ENCODE measurements at regions not wholly inside any gene's neighbourhood (a gene's known extent, or its start where the extent isn't known, plus 50 kb on each side); places are given as distances from the start of the nearest gene placed in this dataset.

- TF ChIP-seq, protein P1, sequence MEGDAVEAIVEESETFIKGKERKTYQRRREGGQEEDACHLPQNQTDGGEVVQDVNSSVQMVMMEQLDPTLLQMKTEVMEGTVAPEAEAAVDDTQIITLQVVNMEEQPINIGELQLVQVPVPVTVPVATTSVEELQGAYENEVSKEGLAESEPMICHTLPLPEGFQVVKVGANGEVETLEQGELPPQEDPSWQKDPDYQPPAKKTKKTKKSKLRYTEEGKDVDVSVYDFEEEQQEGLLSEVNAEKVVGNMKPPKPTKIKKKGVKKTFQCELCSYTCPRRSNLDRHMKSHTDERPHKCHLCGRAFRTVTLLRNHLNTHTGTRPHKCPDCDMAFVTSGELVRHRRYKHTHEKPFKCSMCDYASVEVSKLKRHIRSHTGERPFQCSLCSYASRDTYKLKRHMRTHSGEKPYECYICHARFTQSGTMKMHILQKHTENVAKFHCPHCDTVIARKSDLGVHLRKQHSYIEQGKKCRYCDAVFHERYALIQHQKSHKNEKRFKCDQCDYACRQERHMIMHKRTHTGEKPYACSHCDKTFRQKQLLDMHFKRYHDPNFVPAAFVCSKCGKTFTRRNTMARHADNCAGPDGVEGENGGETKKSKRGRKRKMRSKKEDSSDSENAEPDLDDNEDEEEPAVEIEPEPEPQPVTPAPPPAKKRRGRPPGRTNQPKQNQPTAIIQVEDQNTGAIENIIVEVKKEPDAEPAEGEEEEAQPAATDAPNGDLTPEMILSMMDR (conservative IDR thresholded peaks at IDR 0.05; ENCODE audit: low read length), result no peak
- no peak for TF ChIP-seq EZH2phosphoT487 (IDR thresholded peaks at IDR 0.05; ENCODE audit: borderline replicate concordance)
Observed at GRCh38 chr5:92640340-92640739, 940.7 kb downstream of the NR2F1-AS1 start.

Measured in Loucy (cell line).